GM19240 (cell line): ENCODE measurements at regions not wholly inside any gene's neighbourhood (a gene's known extent, or its start where the extent isn't known, plus 50 kb on each side); places are given as distances from the start of the nearest gene placed in this dataset.

Source experiments
- DNase-seq: peaks from one replicate; pipeline ENCODE4 v3.0.0; 2011; ENCODE audit warnings: low spot score; ENCODE audit not compliant: insufficient read length

DNA sequence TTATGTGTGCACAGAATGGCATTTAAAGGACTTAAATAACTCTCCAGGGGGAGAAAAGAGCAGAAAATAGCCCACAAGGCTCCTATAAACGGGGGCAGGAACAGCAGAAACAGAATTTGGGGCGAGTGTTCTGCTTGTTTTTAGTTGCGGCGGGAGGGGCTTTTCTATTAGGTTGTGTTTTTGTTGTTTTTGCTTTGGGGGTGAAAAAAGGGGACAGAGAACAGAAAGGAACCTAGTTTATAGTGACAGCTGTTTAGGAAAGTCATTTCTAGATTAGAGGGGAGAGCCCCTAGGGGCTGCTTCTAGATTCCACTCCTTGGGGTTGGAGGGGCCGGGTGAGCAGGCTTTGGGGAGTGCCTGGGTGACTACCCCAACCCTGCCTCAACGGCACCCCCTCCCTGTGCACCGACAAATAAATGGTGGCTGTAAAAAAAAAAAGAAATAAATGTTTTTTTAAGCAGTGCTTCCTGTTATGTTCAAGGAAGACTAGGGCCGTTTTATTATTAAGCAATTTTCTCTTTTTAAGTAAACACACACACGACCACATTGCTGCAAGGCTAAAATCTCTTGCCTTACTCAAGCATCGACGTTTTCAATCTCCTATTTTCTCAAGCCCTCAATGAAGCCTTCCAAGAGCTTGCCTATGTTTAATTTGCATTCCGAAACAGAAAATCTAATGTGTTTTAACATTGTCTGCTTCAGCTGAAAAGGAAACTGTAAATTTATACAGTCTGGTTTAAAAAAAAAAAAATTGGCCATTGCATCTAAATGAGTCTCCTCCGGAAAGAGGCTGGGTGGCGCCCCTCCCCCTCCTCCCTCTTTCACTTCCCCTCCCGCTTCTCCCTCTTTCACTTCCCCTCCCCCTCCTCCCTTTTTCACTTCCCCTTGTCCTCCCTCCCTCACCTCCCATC is 123.3 kb upstream of the TBL1X start:
- peak; percentile 26 for DNase-seq

DNA sequence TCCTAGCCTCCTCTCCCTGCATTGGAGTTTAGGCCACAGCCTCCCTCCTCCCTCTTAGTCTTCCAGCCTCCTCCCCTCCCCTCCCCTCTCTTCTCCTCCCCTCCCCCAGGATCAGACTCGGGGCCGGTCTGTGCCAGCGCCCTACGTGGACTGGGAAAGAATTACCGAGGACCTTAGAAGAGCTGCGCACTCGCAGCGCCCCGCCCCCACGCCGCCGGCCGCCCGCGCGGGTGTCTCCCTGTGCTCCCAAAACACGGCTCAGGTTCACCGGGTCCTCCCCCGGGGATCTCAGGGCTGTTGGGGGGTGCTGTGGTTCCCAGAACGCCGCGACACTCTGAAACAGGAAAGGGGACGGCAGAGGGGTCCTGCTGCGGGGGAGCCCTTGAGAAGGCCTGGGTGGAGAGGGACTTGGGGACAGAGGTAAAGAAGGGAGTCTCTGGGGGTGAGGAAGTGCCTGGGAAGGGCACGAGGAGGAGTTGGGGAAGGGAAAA is 122.3 kb upstream of the TBL1X start:
- no peak for DNase-seq

DNA sequence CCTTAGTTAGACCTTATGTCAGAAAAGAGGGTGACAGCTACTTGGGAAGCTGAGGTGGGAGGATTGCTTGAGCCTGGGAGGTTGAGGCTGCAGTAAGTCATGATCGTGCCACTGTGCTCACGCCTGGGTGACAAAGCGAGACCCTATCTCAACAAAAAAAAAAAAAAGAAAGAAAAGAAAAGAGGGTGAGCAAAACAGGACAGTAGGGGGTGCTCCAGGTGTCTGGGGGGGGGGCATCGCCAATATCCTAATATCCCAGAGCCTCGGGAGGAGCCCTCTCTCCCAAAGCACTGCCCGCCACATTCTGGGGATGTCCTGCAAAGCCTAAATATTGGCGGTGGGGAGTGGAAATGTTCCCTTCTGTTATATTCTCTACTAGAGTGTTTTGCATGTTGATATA is 120.9 kb upstream of the TBL1X start:
- no peak for DNase-seq

DNA sequence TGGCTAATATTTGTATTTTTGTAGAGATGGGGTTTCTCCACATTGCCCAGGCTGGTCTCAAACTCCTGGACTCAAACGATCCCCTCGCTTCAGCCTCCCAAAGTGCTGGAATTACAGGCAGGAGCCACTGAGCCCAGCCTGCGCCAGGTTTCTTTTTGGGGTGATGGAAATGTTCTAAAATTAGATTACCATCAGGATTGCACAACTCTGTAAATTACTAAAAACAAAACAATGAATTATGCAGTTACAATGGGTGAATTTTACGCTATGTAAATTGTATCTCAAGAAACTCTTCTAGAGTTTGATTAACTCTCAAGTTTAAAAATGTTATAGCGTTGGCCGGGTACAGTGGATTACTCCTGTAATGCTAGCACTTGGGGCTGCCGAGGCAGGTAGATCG is 118.9 kb upstream of the TBL1X start:
- no peak for DNase-seq

DNA sequence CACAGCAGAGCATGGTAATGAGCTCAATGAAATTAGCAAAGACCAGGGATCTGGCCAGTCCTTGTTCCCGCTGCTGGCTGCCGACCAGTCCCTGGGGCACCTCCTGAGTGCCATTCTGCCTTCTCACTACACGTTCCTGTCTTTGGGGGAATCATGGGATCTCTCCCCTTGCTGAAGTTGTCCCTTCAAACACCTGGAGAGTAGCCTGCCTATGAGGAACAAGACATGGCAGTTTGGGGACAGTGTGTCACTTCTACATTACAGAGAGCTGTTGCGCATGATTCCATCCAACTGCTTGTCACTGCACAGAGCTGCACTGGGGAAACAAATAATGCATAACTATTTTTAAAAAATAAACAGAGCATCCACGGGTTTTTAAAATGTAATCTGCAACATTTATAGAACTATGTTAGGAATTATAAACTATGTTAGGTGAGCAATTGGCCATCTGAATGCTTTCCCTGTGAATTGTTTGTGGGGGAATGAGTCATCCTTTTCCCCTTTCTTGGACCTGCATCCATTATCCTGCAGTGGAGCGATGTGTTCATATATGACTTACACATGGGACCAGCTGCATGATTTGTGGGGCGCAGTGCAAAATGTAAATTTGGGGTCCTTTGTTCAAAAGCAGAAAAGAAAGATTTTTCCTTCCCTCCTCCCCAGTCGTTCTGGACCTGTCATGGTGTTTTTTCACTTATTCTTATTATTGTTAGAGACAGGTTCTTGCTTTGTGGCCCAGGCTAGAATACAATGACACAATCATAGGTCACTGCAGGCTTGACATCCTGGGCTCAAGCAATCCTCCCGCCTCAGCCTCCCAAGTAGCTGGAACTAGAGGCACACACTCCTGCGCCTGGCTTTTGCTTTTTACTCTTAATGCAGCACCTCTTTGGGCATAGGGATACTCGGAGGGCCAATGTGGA is 115.0 kb upstream of the TBL1X start:
- no peak for DNase-seq

DNA sequence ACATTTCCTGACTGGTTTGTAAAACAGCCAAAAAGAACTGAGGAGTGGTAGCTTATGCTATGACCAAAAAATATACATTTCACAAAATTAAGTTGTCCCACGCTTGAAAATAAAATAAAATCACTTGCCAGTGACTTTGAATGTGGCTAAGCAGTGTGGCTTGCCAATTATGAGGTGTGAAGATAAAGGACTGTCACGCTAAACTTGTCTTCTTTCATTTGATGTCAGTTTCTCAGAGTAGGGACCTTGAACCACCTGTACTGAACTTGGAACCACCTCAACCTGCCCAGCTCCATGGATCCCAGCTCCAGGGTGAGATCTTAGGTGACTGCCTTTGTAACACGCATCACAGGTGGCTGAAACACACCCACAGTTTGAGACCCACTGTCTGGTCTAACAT is 113.7 kb upstream of the TBL1X start:
- no peak for DNase-seq

DNA sequence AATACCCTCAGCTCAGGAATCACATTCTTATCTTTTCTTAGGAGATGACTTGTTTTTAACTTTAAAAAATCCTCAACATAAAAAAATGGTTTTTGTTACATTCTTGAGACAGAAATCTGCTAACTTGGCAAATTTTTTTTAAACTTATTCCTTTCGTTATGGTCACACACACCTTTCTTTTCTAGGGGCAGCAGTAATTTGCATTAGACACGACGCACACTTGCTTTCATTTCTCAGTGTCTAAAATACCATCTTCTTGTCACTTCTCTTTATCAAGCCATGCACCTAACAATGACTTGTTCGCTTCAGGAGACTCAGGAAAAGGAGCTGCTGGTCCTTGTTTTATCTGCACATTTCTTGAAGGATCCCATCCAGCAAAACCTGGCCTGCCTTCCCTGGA is 112.6 kb upstream of the TBL1X start:
- DNase-seq: no peak

DNA sequence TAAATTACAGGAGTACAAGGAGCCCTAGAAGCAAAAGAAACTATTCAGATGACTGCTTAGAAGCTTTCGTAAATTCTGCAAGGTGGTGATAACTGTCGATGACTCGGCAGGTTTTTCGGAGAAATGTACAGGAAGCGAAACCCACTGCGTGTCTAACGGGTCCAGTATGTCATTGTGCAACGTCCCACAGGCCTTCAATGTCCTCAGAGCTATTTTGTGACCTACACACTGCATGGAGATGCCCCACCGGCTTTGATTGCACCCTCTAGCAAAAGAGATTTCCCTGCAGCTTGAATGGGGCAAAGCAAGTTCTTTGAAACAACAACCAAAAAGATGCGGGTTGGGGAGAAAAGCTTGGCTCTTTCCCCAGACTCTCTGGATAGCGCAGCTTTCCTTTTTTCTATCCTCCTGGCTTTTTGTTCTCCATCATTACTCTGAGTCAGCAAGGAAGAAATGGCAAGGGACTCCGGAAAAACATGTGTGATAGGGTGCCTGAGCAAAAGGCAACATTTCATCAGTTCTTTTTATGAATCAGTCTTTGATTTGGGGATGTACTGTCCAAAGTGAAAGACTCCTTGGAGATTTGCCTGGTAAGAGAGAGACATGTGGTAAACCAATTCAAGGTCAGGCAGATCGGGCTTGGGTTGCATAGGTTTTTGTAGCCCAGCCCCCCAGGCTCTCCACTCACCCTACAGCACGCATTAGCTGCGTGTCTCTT is 112.0 kb upstream of the TBL1X start:
- peak; percentile 33 for DNase-seq

DNA sequence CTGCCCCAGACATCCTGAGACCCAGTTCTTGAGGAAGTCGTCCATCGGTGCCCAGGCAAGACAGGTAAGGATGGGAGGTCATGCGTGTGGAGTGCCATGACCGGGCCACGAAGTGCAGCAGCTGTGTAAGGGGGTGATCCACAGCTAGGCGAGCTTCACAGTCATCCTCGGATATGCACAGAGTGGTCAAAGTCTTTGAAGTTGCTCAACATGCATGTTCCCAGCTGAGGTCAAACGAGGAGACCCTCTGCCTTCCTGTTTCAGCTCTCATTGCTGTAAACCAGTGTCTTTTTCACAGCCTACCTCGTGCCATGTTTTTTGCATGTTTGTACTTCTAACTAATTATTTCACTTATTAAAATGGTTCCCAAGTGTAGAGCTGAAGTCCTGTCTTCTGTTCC is 109.9 kb upstream of the TBL1X start:
- no peak for DNase-seq

DNA sequence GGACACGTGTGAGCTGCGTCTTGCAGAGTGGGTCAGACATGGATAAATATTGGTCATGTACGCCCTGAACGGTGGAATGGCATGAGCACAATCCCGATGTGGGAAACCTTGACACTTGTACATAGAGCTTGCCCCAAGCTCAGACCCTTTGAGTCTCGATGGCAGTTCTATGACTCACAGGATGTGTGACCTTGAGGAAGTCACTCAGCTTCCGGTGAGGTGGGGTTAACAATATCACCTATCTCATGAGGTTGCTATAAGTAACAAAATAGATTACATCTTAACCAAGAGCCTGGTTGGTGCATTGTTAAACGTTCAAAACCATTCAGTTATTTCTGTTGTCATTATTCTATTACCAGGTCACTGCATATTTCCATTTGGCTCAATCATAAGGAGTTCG is 109.1 kb upstream of the TBL1X start:
- DNase-seq: no peak

DNA sequence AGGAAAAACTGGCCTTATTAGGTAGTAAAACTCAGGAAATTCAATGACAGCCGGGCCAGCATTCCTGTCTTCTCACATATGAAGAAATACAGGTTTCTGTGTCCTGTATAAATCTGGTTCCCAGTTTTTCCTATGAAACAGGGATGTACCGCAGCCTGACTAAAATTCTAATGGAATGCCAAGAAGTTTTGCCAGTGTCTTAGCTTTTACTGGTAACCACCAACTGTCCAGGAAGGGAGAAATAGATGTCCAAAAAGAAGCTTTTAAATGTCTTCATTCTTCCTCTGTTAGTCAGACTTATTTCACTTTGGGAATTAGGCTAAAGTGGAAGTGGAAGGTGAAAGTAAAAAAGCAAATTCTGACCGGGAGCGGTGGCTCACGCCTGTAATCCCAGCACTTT is 108.0 kb upstream of the TBL1X start:
- no peak for DNase-seq

DNA sequence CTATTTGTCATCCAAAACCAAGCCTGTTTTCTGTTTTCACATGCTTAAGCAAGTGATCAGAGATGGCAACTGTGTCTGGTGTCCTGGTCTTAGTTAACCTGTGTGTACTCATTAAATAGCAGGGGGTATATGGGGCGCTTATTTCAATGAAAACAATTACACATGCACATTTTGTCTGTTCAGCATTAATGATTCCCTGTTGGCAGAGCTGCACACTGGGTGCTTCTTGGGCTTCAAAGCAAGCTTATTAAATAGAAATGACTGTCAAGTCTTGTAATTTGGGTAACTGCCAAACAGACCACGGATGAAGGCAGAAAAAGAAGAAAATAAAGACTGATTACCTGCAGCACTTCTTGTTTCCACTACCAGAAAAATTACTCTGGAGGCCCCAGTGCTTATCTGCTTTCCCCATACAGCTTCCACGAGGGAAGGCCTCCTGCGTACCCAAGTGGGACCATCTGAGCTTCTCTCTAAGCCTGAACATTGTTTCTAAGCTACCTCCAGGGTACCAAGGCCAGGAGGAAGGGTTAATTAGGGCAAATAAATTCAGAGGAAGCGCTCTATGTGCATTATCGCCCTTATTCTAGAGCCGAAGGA is 107.2 kb upstream of the TBL1X start:
- no peak for DNase-seq

DNA sequence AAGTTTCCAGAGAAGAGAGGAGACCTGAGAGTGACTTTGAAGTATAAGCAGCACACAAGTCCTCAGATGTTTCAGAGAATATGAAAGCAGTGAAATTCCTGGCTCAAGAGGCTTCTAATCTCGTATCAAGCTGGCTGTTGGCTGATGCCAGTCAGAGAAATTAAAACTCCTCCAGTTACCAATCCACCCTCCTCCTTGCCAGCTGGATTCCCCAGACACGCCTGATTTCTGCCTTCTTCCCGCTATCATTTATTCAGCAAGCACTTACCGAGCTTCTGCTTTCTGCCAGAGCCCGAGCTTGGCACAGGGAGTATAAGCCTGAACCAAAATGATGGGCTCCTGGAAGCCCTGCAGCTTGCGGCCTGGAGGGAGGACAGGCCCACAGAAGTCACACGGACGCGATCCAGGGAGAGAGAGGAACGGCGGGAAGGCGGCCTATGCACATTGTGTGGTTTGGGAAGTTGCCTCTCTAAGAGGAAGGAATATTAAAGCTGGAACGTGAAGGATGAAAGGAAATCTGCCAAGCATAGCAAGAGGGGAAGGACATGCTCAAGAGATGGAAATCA is 102.4 kb upstream of the TBL1X start:
- DNase-seq: no peak

DNA sequence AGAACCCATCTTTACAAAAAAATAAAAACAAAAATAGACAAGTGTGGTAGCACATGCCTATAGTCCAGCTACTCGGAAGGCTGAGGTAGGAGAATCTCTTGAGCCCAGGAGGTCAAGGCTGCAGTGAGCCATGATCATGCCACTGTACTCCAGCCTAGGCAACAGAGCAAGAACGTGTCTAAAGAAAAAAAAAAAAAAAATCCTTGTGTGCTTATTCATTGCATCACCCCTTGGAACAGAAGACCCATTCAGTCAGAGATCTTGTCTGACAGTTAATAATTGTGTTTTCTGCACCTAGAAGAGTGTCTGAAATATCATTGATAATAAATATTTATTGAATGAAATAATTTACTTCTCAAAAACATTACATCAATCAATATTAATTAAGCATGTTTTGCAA is 97.4 kb upstream of the TBL1X start:
- no peak for DNase-seq

DNA sequence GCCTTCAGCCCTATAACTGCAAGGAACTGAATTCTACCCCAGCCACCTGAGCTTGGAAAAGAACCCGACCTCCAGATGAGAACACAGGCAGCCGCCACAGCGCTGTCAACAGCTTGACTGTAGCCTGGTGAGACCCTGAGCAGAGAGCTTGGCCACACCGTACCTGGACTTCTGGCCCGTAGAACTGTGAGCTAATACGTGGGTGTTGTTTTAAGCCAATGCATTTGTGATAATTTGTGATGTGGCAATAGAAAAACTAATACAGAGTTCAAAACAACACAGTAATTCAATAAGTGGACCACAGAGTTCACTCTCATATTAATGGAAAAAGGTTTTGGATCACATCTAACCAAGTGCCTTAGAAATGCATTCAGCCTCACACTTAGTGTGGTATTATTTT is 96.6 kb upstream of the TBL1X start:
- no peak for DNase-seq

DNA sequence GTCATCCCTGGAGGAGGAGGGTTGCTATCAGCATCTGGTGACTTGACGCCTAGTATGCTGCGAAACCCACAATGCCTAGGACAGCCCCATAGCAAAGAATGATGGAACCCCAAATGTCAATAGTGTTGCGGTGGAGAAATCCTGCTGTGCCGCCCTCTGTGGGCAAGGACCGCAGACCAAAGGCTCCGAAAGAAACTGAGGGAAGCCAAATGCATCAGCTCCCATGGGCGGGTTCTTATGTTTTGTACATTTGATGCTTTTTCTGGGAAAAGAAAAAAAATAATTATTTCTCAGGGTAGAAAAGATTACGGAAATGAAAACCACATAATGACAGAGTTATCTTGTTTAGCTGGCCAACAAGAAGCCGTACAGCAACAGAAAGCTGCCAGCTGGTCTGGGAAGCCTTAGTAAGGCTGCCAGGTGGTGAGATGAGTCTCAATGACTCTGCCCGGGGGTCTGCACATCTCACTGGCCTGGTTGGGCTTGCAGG is 95.0 kb upstream of the TBL1X start:
- DNase-seq: no peak

DNA sequence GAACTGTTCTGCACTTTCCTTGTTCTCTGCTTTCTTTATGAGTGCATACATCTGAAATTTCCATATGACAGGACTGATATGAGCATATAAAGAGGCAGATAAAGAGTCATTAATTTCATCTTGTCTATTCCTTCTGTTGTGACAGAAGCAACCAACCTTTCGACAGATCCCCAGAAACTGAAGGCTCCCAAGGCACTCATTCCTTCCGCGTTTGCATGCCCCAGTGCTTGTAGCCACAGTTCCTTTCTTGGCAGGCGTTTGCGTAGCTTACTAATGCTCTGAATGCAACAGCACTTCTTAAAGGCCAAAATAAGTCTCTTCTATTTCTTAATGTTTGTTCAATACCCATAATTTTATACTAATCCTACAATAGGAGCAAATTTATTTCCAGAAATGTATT is 94.0 kb upstream of the TBL1X start:
- DNase-seq: no peak

DNA sequence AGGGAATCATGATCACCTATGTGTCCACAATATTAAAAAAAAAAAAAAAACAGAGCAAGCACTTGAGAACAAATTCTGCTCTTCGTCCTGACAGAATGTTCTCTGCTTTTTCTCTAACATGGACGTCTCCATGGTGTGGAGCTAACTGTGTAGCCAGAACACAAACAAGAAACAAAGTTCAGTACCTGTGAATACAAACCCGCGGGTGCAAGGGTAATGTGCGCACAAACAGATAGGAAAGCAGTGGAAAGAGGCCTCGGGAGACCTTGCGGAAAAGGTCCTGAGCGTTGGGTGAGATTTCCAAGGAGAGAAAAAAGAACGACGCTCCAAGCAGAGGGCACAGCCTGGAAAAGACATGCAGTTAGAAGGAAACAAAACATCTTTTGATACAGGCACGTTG is 92.0 kb upstream of the TBL1X start:
- DNase-seq: no peak

DNA sequence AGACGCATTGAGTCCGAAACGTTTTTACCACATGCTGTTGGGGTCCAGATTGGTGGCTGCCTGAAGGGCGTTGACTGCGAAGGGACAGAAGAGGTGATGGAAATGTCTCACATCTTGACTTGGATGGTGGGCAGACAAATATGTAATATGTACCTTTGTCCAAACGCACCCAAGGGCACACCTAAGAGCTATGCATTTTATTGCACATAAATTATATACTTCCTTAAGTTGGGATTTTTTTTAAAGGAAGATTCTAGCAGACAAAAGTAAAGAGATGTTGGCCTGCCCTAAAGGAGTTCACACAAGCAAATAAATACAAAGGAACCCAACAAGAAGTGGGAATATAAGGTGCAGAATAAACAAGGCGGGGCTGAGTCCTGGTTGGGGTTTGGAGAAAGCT is 91.1 kb upstream of the TBL1X start:
- DNase-seq: no peak

DNA sequence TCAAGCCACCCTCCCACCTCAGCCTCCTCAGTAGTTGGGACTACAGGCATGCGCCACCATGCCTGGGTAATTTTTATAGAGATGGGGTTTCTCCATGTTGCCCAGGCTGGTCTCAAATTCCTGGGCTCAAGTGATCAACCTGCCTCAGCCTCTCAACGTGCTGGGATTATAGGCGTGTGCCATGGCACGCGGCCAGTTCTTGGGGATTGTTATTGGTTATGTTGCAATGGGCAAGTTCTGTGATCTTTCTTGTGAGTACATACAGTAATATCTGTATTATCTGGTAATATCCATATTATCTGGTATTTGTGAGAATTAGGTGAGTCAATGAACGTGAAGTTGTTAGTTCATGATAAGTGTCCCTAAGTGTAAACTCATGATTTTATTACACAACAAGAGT is 90.3 kb upstream of the TBL1X start:
- no peak for DNase-seq

DNA sequence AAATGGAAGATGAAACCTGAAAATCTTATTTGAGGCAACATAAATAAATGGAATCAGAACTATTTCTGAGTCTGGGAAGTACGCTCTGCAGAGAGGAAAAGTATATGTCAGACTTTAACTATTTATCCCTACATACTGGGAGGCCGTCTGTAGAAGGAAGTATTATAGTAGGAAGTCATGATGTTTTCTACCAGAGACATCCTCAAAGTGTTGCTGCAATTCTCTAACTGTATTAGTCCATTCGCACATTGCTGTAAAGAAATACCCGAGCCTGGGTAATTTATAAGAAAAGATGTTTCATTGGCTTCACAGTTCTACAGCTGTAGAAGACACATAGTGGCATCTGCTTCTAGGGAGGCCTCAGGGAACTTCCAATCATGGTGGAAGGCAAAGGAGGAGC is 88.7 kb upstream of the TBL1X start:
- no peak for DNase-seq
